PC-3 (cell line): ENCODE measurements at regions not wholly inside any gene's neighbourhood (a gene's known extent, or its start where the extent isn't known, plus 50 kb on each side); places are given as distances from the start of the nearest gene placed in this dataset.

Experiments
- ATAC-seq: fragments of 200-7000 bp; cut with Tn5 transposase; 2 replicates; pipeline ENCODE4 v1.9.1; 2020; ENCODE audit warnings: mild to moderate bottlenecking, moderate library complexity
- BruUV-seq: library from RNA; stranded (reverse); fragments of 400-500 nt; replicated peaks from 2 replicates; lab custom pipeline; 2021; lab: Mats Ljungman, UMichigan
- CTCF ChIA-PET: fragments of 300-600 bp; sonication (Branson Sonifier 250); formaldehyde crosslinking; loops from one replicate; lab custom pipeline; 2022; ENCODE audit warnings: antibody characterized with exemption; lab: Charles Lee
- POLR2A ChIA-PET: fragments of 300-600 bp; sonication (Branson Sonifier 250); formaldehyde crosslinking; loops from one replicate; lab custom pipeline; 2022; ENCODE audit warnings: antibody characterized with exemption; ENCODE audit not compliant: unreplicated experiment; lab: Charles Lee
- DNase-seq: peaks from one replicate; pipeline ENCODE4 v3.0.0-alpha.2; 2015
- H2AFZ ChIP-seq: fragments of 300-600 bp; sonication (generic); 2 replicates; pipeline ENCODE4 v1.6.0; 2016; ENCODE audit warnings: antibody characterized with exemption, low read length
- H3F3A ChIP-seq: fragments of 300-600 bp; sonication (generic); one replicate; pipeline ENCODE4 v1.6.0; 2017; ENCODE audit warnings: antibody characterized with exemption, low read length, control low read depth, mild to moderate bottlenecking; ENCODE audit not compliant: unreplicated experiment
- H3K27ac ChIP-seq: fragments of 300-600 bp; sonication (generic); 2 replicates; pipeline ENCODE4 v1.5.1; 2016; ENCODE audit warnings: mild to moderate bottlenecking, low read length
- H3K27me3 ChIP-seq: fragments of 300-600 bp; sonication (generic); 2 replicates; pipeline ENCODE4 v1.6.1; 2016; ENCODE audit warnings: low read length, mixed read lengths
- H3K36me3 ChIP-seq: fragments of 300-600 bp; sonication (generic); 2 replicates; pipeline ENCODE4 v1.6.1; 2016; ENCODE audit warnings: low read depth, mixed run types, low read length, mixed read lengths
- H3K4me1 ChIP-seq: fragments of 300-600 bp; sonication (generic); 2 replicates; pipeline ENCODE4 v1.5.1; 2016; ENCODE audit warnings: low read length; ENCODE audit not compliant: insufficient read depth
- H3K4me2 ChIP-seq: fragments of 300-600 bp; sonication (generic); 2 replicates; pipeline ENCODE4 v1.6.0; 2016; ENCODE audit warnings: low read length
- H3K4me3 ChIP-seq: fragments of 300-600 bp; sonication (generic); 2 replicates; pipeline ENCODE4 v1.5.1; 2016; ENCODE audit warnings: mild to moderate bottlenecking, low read length, mixed read lengths
- H3K79me2 ChIP-seq: fragments of 300-600 bp; sonication (generic); 2 replicates; pipeline ENCODE4 v1.6.1; 2017; ENCODE audit warnings: low read length, mixed read lengths
- H3K9ac ChIP-seq: fragments of 300-600 bp; sonication (generic); 2 replicates; pipeline ENCODE4 v1.6.0; 2016; ENCODE audit warnings: mild to moderate bottlenecking, low read length
- H3K9me2 ChIP-seq: fragments of 300-600 bp; sonication (generic); replicated peaks from 2 replicates; pipeline ENCODE4 v1.6.1; 2016; ENCODE audit warnings: mixed run types, low read length, mixed read lengths
- H3K9me3 ChIP-seq: fragments of 300-600 bp; sonication (generic); 2 replicates; pipeline ENCODE4 v1.6.1; 2016; ENCODE audit warnings: low read length, mixed read lengths
- H4K20me1 ChIP-seq: fragments of 300-600 bp; sonication (generic); 2 replicates; pipeline ENCODE4 v1.6.1; 2016; ENCODE audit warnings: low read length, mixed read lengths
- EZH2 ChIP-seq: fragments of 300-600 bp; sonication (generic); IDR thresholded peaks from one replicate; pipeline ENCODE4 v1.6.1; 2017; ENCODE audit warnings: antibody characterized with exemption, mild to moderate bottlenecking, low read length; ENCODE audit not compliant: unreplicated experiment
- EZH2phosphoT487 ChIP-seq: fragments of 300-600 bp; sonication (generic); IDR thresholded peaks from 2 replicates; pipeline ENCODE4 v1.6.1; 2018; ENCODE audit warnings: mild to moderate bottlenecking, antibody characterized with exemption, low read length, borderline replicate concordance
- intact Hi-C: fragments of 100-400 bp; cut with micrococcal nuclease; formaldehyde crosslinking; loops from 2 replicates; pipeline ENCODE4 v1.9.0; 2023
- TF ChIP-seq, protein P1 (sequence below): fragments of 300-600 bp; sonication (generic); conservative IDR thresholded peaks from 2 replicates; pipeline ENCODE4 v1.5.1; 2017; ENCODE audit warnings: antibody characterized with exemption, low read depth, mild to moderate bottlenecking, low read length

DNA sequence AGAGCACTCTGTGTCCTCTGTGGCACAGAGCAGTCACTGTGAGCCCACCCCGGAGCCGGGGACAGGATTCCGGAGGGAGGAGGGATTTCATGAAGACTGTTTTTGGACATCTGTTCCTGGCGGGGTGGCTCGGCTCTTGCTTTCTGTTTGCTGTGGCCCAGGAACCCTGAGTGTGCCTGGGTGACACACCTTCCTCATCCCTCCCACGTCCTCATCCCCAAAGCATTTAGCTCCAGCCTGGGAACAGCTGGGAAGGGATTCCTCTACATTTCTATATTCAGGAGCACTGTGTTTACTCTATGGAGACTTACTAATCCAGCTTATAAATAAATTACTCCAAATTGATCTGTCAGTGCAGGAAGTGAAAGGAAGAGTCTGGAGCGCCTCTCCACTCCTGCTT lies 97.8 kb upstream of the UBL3 start:
- DNase-seq, result no peak

DNA sequence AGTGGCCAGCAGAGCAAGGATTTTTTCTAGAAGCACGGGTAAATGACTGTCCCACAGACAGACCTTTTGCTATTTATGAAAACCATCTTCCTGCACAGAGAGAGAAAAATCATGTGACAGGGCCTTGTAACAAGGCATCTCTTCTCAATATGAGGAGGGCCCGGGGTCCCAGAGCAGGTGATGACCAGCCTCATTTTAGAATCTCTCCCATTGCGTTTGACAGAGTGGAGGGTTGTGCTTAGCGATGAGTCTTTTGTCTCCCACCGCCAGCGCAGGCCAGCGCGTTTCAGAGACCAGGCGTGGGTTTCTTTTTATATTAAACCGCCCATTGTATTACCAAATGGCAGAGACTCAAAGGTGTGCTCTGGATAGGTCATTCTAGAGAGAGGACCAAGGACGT lies 97.4 kb upstream of the UBL3 start:
- Histone ChIP-seq H3K4me3 (no peak overlapping the region), H3K9me3 (no peaks in the 10 kb centered on the region), H3K36me3 (no peaks in the 10 kb centered on the region), H3K4me1 (no peaks in the 10 kb centered on the region), H2AFZ (no peak overlapping the region), H4K20me1 (no peaks in the 10 kb centered on the region), H3K9ac (no peak overlapping the region), H3K9me2 (no peaks in the 10 kb centered on the region), H3K27ac (no peak overlapping the region), H3F3A (no peaks in the 10 kb centered on the region), H3K27me3 (no peaks in the 10 kb centered on the region), H3K4me2 (no peak overlapping the region), H3K79me2 (no peaks in the 10 kb centered on the region)
- POLR2A ChIA-PET, result no interaction called here
- TF ChIP-seq EZH2phosphoT487 (no peak), EZH2 (no peak)
- TF ChIP-seq, protein P1, sequence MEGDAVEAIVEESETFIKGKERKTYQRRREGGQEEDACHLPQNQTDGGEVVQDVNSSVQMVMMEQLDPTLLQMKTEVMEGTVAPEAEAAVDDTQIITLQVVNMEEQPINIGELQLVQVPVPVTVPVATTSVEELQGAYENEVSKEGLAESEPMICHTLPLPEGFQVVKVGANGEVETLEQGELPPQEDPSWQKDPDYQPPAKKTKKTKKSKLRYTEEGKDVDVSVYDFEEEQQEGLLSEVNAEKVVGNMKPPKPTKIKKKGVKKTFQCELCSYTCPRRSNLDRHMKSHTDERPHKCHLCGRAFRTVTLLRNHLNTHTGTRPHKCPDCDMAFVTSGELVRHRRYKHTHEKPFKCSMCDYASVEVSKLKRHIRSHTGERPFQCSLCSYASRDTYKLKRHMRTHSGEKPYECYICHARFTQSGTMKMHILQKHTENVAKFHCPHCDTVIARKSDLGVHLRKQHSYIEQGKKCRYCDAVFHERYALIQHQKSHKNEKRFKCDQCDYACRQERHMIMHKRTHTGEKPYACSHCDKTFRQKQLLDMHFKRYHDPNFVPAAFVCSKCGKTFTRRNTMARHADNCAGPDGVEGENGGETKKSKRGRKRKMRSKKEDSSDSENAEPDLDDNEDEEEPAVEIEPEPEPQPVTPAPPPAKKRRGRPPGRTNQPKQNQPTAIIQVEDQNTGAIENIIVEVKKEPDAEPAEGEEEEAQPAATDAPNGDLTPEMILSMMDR, result no peak
- intact Hi-C loops, result no loop called here
- no peak for DNase-seq
- no peak for ATAC-seq
- BruUV-seq, result no TSS peak
- CTCF ChIA-PET, result no interaction called here

More for the DNA sequence above, 97.8 kb upstream of the UBL3 start:
- TF ChIP-seq EZH2 (no peak), EZH2phosphoT487 (no peak)
- TF ChIP-seq, protein P1, result no peak
- intact Hi-C loops, result no loop called here
- Histone ChIP-seq H3K9me2 (no peaks in the 10 kb centered on the region), H3K27me3 (no peaks in the 10 kb centered on the region), H3K4me1 (no peaks in the 10 kb centered on the region), H4K20me1 (no peaks in the 10 kb centered on the region), H3F3A (no peaks in the 10 kb centered on the region), H3K36me3 (no peaks in the 10 kb centered on the region), H3K9me3 (no peaks in the 10 kb centered on the region), H2AFZ (no peak overlapping the region), H3K4me3 (no peak overlapping the region), H3K9ac (no peak overlapping the region), H3K79me2 (no peaks in the 10 kb centered on the region), H3K4me2 (no peak overlapping the region), H3K27ac (no peak overlapping the region)
- BruUV-seq, result no TSS peak
- ATAC-seq, result no peak
- CTCF ChIA-PET, result no interaction called here
- POLR2A ChIA-PET, result no interaction called here

DNA sequence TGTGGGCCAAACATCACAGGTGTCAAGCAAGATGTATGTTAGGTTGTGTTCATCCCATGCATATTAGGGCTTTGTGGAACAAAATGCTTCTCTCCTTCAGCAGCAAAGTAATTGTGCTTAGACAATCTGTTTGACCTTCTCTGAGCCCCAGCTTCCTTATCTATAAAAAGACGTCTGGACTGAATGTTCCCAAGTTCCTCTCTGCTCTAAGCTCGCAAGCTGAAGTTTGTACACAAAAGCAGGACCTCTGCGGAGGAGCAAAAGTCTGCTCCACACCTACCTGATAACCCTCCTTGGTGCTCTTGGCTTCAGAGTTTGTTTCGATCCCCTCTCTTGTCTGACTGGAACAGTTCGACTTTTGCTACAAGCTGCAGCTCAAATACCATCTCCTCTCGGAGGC lies 95.7 kb upstream of the UBL3 start:
- Histone ChIP-seq H2AFZ (no peak overlapping the region), H4K20me1 (no peaks in the 10 kb centered on the region), H3K9me2 (no peaks in the 10 kb centered on the region), H3K27ac (no peak overlapping the region), H3K79me2 (no peaks in the 10 kb centered on the region), H3K9ac (no peak overlapping the region), H3K27me3 (no peaks in the 10 kb centered on the region), H3K9me3 (no peaks in the 10 kb centered on the region), H3K4me2 (no peak overlapping the region), H3F3A (no peaks in the 10 kb centered on the region), H3K36me3 (no peaks in the 10 kb centered on the region), H3K4me1 (no peaks in the 10 kb centered on the region), H3K4me3 (no peak overlapping the region)
- CTCF ChIA-PET, result no interaction called here
- no peak for DNase-seq
- no TSS peak for BruUV-seq
- TF ChIP-seq EZH2 (no peak), EZH2phosphoT487 (no peak)
- TF ChIP-seq, protein P1, result no peak
- POLR2A ChIA-PET, result no interaction called here
- intact Hi-C loops, result no loop called here
- no peak for ATAC-seq
